Fibroblast of pulmonary artery (primary cell): ENCODE measurements at regions not wholly inside any gene's neighbourhood (a gene's known extent, or its start where the extent isn't known, plus 50 kb on each side); places are given as distances from the start of the nearest gene placed in this dataset.

Source experiments
- DNase-seq: peaks from one replicate; pipeline ENCODE4 v3.0.0-alpha.2; 2010; ENCODE audit warnings: low read depth
- H3K4me3 ChIP-seq: replicated peaks from 2 replicates; pipeline ENCODE4 v1.5.1; 2011; ENCODE audit warnings: low read depth, mild to moderate bottlenecking, control low read depth, low read length, moderate library complexity
- CTCF ChIP-seq: IDR thresholded peaks from 2 replicates; pipeline ENCODE4 v1.5.1; 2011; ENCODE audit warnings: mild to moderate bottlenecking, control low read depth, low read length, inconsistent platforms; ENCODE audit errors: missing control alignments

GRCh38 chr2:239687441-239687840 is 286.6 kb upstream of the HDAC4 start:
- no peak for DNase-seq
- H3K4me3 ChIP-seq = no peak overlapping the region

GRCh38 chr2:239685965-239686364 is 285.1 kb upstream of the HDAC4 start:
- no peak overlapping the region for H3K4me3 ChIP-seq
- DNase-seq = no peak
- TF ChIP-seq CTCF = no peak

More at GRCh38 chr2:239687441-239687840, 286.6 kb upstream of the HDAC4 start:
- TF ChIP-seq CTCF = no peak

- DNase-seq = no peak
- no peak for TF ChIP-seq CTCF
These were observed 284.7 kb upstream of the HDAC4 start for GRCh38 chr2:239685556-239685955.

GRCh38 chr2:239684996-239685395 is 284.2 kb upstream of the HDAC4 start:
- H3K4me3 ChIP-seq = no peak overlapping the region
- no peak for DNase-seq
- no peak for TF ChIP-seq CTCF

More at GRCh38 chr2:239685556-239685955, 284.7 kb upstream of the HDAC4 start:
- H3K4me3 ChIP-seq = no peak overlapping the region

- DNase-seq = no peak
- TF ChIP-seq CTCF = no peak
- H3K4me3 ChIP-seq = no peak overlapping the region
These were observed 283.5 kb upstream of the HDAC4 start for GRCh38 chr2:239684271-239684810.

- H3K4me3 ChIP-seq = no peak overlapping the region
- no peak for TF ChIP-seq CTCF
- DNase-seq = no peak
These were observed 281.7 kb upstream of the HDAC4 start for GRCh38 chr2:239682518-239682917.

GRCh38 chr2:239679755-239680154 is 278.9 kb upstream of the HDAC4 start:
- DNase-seq = no peak
- no peak overlapping the region for H3K4me3 ChIP-seq
- TF ChIP-seq CTCF = no peak
